ENCODE measurements at regions not wholly inside any gene's neighbourhood (a gene's known extent, or its start where the extent isn't known, plus 50 kb on each side); places are given as distances from the start of the nearest gene placed in this dataset.

- TF ChIP-seq CTCF (IDR thresholded peaks at IDR 0.05; ENCODE audit: poor library complexity, severe bottlenecking) (no peak), REST (IDR thresholded peaks at IDR 0.05; ENCODE audit: borderline replicate concordance) (no peak), POLR2AphosphoS5 (IDR thresholded peaks at IDR 0.05) (no peak), EZH2 (IDR thresholded peaks at IDR 0.05; ENCODE audit: borderline replicate concordance, insufficient read depth, low read length, poor library complexity, severe bottlenecking) (no peak), EP300 (conservative IDR thresholded peaks at IDR 0.05; ENCODE audit: poor library complexity, severe bottlenecking) (no peak), TAF1 (IDR thresholded peaks at IDR 0.05; ENCODE audit: low read depth) (no peak), SMC3 (conservative IDR thresholded peaks at IDR 0.05; ENCODE audit: poor library complexity) (no peak), RAD21 (conservative IDR thresholded peaks at IDR 0.05) (no peak)
Measured at GRCh38 chr12:88684170-88684569, 103.9 kb upstream of the KITLG start.
